ENCODE measurements at regions not wholly inside any gene's neighbourhood (a gene's known extent, or its start where the extent isn't known, plus 50 kb on each side); places are given as distances from the start of the nearest gene placed in this dataset.
A peak's percentile ranks its signal among the peaks of the same experiment; 100 is the strongest.
"Not testable (repeated sequence)": the region's sequence is repeated elsewhere in the genome, so short reads cannot be mapped to it uniquely, and the experiment has no call there.

DNA sequence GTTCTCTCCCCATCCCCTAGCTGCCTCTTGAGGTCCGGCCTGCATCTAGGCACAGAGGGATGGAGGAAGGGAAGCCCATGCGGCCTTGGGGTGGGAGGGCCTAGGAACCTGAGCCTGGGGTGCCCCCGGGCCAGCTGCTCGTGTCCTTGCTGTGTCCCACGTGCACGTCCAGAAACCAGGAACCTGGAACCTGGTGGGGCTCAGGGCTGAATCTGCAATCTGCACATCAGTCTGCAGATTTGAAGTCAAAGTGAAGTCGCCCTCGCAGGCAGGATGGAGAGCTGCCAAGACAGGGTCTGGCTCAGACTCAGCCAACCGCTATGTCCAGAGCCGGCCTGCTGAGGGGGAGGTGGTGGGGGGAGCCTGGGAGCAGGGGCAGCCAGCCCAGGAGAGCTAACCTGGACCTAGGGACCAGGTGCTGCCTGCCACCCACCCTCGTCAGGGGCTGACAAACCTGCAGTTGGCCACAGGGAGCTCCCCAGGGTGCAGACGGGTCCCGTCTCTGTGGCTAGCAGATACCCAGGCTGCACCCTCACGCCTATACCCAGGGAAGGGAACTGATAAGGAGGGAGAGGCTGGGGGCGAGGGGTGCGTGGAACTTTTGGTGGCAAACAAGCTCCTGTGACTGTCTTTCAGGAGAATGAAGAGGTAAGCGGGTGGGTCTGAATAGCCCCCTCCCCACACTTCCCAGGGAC, 103.5 kb upstream of the SIMC1 start (continued):
- TF ChIP-seq, protein P1, sequence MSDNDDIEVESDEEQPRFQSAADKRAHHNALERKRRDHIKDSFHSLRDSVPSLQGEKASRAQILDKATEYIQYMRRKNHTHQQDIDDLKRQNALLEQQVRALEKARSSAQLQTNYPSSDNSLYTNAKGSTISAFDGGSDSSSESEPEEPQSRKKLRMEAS (IDR thresholded peaks at IDR 0.05; ENCODE audit: low read depth) = no peak
- TF ChIP-seq NRF1 (IDR thresholded peaks at IDR 0.05; ENCODE audit: low read depth, low read length) (no peak), SMC3 (IDR thresholded peaks at IDR 0.05; ENCODE audit: low read depth, low read length) (no peak), MXI1 (IDR thresholded peaks at IDR 0.05; ENCODE audit: low read depth, low read length) (peak; percentile 87), POLR2AphosphoS5 (IDR thresholded peaks at IDR 0.05; ENCODE audit: low read depth, low read length) (no peak), FOXM1 (IDR thresholded peaks at IDR 0.05; ENCODE audit: low read depth) (no peak), GATA2 (CRISPR knock-in tag; IDR thresholded peaks at IDR 0.05) (peak; percentile 84)
- TF ChIP-seq, protein P2, sequence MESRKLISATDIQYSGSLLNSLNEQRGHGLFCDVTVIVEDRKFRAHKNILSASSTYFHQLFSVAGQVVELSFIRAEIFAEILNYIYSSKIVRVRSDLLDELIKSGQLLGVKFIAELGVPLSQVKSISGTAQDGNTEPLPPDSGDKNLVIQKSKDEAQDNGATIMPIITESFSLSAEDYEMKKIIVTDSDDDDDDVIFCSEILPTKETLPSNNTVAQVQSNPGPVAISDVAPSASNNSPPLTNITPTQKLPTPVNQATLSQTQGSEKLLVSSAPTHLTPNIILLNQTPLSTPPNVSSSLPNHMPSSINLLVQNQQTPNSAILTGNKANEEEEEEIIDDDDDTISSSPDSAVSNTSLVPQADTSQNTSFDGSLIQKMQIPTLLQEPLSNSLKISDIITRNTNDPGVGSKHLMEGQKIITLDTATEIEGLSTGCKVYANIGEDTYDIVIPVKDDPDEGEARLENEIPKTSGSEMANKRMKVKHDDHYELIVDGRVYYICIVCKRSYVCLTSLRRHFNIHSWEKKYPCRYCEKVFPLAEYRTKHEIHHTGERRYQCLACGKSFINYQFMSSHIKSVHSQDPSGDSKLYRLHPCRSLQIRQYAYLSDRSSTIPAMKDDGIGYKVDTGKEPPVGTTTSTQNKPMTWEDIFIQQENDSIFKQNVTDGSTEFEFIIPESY (IDR thresholded peaks at IDR 0.05; ENCODE audit: borderline replicate concordance, low read depth) = no peak

DNA sequence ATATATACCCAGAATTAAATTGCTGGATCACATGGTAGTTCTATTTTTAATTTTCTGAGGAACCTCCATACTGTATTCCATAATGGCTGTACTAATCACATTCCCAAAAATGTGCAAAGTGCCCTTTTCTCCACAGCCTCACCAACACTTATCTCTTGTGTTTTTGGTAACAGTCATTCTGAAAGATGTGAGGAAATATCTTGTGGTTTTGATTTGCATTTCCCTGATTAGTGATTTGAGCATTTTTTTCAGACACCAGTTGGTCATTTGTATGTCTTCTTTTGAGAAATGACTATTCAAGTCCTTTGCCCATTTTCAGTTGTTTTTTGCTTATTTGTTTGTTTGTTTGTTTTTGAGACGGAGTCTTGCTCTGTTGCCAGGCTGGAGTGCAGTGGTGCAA, 98.1 kb upstream of the SIMC1 start:
- H3K27ac ChIP-seq (ENCODE audit: low read depth in 2 of 2, low read length in 1 of 2); POLR2A ChIA-PET; H3K4me3 ChIP-seq (ENCODE audit: low read depth in 2 of 2, low read length in 1 of 2); H3K9me2 ChIP-seq; H3F3A ChIP-seq (replicated peaks; ENCODE audit: insufficient read depth); H3K36me3 ChIP-seq (replicated peaks in 1 of 2; ENCODE audit: control insufficient read depth in 1 of 2, insufficient read depth in 2 of 2, low read length in 1 of 2); H3K4me1 ChIP-seq (ENCODE audit: control insufficient read depth in 1 of 2, insufficient read depth in 2 of 2, low read depth in 1 of 2, low read length in 1 of 2); H4K20me1 ChIP-seq (ENCODE audit: insufficient read depth); H3K9me3 ChIP-seq; H3K4me2 ChIP-seq; H3K79me2 ChIP-seq (ENCODE audit: insufficient read depth); H3K27me3 ChIP-seq (ENCODE audit: insufficient read depth); H3K9ac ChIP-seq; DNase-seq; H2AFZ ChIP-seq (ENCODE audit: low read depth): not testable (repeated sequence)
- CTCF ChIA-PET = interaction anchor here (2.2 kb wide), 1 partner anchor 11 kb away, joined by 9 read pairs; no protein-coding TSS in a partner anchor
- 88% methylated on average over 1 of the region's 1 CpG for WGBS (ENCODE audit: low lambda C conversion rate)

DNA sequence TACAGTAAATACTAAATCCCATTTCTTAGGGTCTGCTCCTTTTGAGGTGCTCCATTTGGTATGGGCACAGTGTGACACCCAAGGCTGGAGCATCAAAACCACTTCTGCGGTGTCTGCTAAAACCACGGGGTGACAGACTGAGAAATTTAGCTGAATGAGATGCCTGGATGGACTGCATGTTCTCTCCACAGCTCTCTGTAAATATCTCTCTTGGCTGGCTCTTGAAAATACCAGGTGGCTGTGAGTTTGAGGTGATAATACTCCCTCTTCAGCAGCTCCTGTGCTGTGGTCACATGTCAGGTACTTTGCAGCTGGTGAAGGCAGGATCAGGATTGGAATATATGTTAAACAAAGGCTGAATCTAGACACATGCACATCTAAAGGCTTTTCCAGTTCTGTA, 93.7 kb upstream of the SIMC1 start:
- TF ChIP-seq, protein P3, sequence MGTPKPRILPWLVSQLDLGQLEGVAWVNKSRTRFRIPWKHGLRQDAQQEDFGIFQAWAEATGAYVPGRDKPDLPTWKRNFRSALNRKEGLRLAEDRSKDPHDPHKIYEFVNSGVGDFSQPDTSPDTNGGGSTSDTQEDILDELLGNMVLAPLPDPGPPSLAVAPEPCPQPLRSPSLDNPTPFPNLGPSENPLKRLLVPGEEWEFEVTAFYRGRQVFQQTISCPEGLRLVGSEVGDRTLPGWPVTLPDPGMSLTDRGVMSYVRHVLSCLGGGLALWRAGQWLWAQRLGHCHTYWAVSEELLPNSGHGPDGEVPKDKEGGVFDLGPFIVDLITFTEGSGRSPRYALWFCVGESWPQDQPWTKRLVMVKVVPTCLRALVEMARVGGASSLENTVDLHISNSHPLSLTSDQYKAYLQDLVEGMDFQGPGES (IDR thresholded peaks at IDR 0.05; ENCODE audit: low read depth, low read length) = no peak
- no peak for TF ChIP-seq FOSL2 (IDR thresholded peaks at IDR 0.05; ENCODE audit: borderline replicate concordance, low read depth)
- no peak for DNase-seq
- Histone ChIP-seq H3K9ac (no peak overlapping the region), H3K27me3 (ENCODE audit: insufficient read depth) (no peaks in the 10 kb centered on the region; the same call in 1 of the 2 replicates), H3F3A (replicated peaks; ENCODE audit: insufficient read depth) (no peaks in the 10 kb centered on the region), H3K4me1 (ENCODE audit: control insufficient read depth in 1 of 2, insufficient read depth in 2 of 2, low read depth in 1 of 2, low read length in 1 of 2) (no peaks in the 10 kb centered on the region), H3K27ac (ENCODE audit: low read depth in 2 of 2, low read length in 1 of 2) (no peak overlapping the region), H2AFZ (ENCODE audit: low read depth) (no peak overlapping the region), H3K9me3 (no peaks in the 10 kb centered on the region), H4K20me1 (ENCODE audit: insufficient read depth) (no peaks in the 10 kb centered on the region), H3K4me2 (no peak overlapping the region), H3K79me2 (ENCODE audit: insufficient read depth) (no peaks in the 10 kb centered on the region), H3K4me3 (ENCODE audit: low read depth in 2 of 2, low read length in 1 of 2) (no peak overlapping the region), H3K36me3 (replicated peaks in 1 of 2; ENCODE audit: control insufficient read depth in 1 of 2, insufficient read depth in 2 of 2, low read length in 1 of 2) (no peaks in the 10 kb centered on the region), H3K9me2 (no peaks in the 10 kb centered on the region)
- 31% methylated on average over 2 of the region's 2 CpGs for WGBS (ENCODE audit: low lambda C conversion rate)
- ChIA-PET POLR2A (no interaction called here), CTCF (no interaction called here)

DNA sequence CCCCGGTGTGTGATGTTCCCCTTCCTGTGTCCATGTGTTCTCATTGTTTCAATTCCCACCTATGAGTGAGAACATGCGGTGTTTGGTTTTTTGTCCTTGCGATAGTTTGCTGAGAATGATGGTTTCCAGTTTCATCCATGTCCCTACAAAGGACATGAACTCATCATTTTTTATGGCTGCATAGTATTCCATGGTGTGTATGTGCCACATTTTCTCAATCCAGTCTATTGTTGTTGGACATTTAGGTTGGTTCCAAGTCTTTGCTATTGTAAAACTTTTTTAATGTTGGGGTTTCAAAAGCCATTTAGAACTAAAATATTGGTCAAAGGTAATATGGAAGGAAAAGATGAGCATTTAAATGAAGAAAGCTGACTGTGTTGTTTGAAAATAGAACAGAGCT, 88.3 kb upstream of the SIMC1 start:
- H3K4me2 ChIP-seq; H3K79me2 ChIP-seq (ENCODE audit: insufficient read depth); H3K36me3 ChIP-seq (replicated peaks in 1 of 2; ENCODE audit: control insufficient read depth in 1 of 2, insufficient read depth in 2 of 2, low read length in 1 of 2); H3K9ac ChIP-seq; DNase-seq; H3K9me3 ChIP-seq; H4K20me1 ChIP-seq (ENCODE audit: insufficient read depth); H2AFZ ChIP-seq (ENCODE audit: low read depth); H3K27me3 ChIP-seq (ENCODE audit: insufficient read depth); H3K27ac ChIP-seq (ENCODE audit: low read depth in 2 of 2, low read length in 1 of 2); H3K9me2 ChIP-seq; POLR2A ChIA-PET; H3K4me3 ChIP-seq (ENCODE audit: low read depth in 2 of 2, low read length in 1 of 2); H3F3A ChIP-seq (replicated peaks; ENCODE audit: insufficient read depth): not testable (repeated sequence)
- CTCF ChIA-PET = interaction anchor here (2.6 kb wide), 1 partner anchor 11 kb away, joined by 9 read pairs; no protein-coding TSS in a partner anchor
- peaks cover 4 to 29% of the 10 kb centered on the region in 2 experiments; a peak in 2 of 4 replicates for H3K4me1 ChIP-seq (ENCODE audit: control insufficient read depth in 1 of 2, insufficient read depth in 2 of 2, low read depth in 1 of 2, low read length in 1 of 2)
- 89% methylated on average over 3 of the region's 3 CpGs for WGBS (ENCODE audit: low lambda C conversion rate)
